HL-60 (cell line): ENCODE measurements at regions not wholly inside any gene's neighbourhood (a gene's known extent, or its start where the extent isn't known, plus 50 kb on each side); places are given as distances from the start of the nearest gene placed in this dataset.

ENCODE experiments used
- DNase-seq, 2 experiments: peaks; one replicate each; pipeline ENCODE4 v3.0.0-alpha.2; 2010 to 2020; ENCODE audit warnings: low read depth in 1 of 2, low spot score in 1 of 2
- H3K27ac ChIP-seq: fragments of 250-450 bp; sonication (Bioruptor Pico); replicated peaks from 2 replicates; pipeline ENCODE4 v1.5.1; 2020; ENCODE audit warnings: mild to moderate bottlenecking, moderate library complexity
- H3K27me3 ChIP-seq: fragments of 250-450 bp; sonication (Bioruptor Pico); 2 replicates; pipeline ENCODE4 v1.5.1; 2021; ENCODE audit warnings: mild to moderate bottlenecking, moderate library complexity; ENCODE audit not compliant: insufficient read depth, poor library complexity, severe bottlenecking
- H3K4me3 ChIP-seq: replicated peaks from 2 replicates; pipeline ENCODE4 v1.5.1; 2011; ENCODE audit warnings: mild to moderate bottlenecking, control low read depth, low read length; ENCODE audit not compliant: insufficient read depth
- CTCF ChIP-seq: IDR thresholded peaks from one replicate; pipeline ENCODE4 v1.5.1; 2011; ENCODE audit warnings: low read length, control low read depth, inconsistent platforms; ENCODE audit not compliant: insufficient read depth
- GABPA ChIP-seq: IDR thresholded peaks from 2 replicates; pipeline ENCODE4 v1.6.1; 2012; ENCODE audit warnings: low read depth
- POLR2AphosphoS5 ChIP-seq: IDR thresholded peaks from 2 replicates; pipeline ENCODE4 v1.6.1; 2012; ENCODE audit warnings: low read depth
- SPI1 ChIP-seq: IDR thresholded peaks from 2 replicates; pipeline ENCODE4 v1.6.1; 2012; ENCODE audit warnings: low read depth, mild to moderate bottlenecking, borderline replicate concordance
- TF ChIP-seq, protein P1 (sequence below): IDR thresholded peaks from 2 replicates; pipeline ENCODE4 v1.6.1; 2012; ENCODE audit warnings: low read depth; ENCODE audit not compliant: insufficient replicate concordance

DNA sequence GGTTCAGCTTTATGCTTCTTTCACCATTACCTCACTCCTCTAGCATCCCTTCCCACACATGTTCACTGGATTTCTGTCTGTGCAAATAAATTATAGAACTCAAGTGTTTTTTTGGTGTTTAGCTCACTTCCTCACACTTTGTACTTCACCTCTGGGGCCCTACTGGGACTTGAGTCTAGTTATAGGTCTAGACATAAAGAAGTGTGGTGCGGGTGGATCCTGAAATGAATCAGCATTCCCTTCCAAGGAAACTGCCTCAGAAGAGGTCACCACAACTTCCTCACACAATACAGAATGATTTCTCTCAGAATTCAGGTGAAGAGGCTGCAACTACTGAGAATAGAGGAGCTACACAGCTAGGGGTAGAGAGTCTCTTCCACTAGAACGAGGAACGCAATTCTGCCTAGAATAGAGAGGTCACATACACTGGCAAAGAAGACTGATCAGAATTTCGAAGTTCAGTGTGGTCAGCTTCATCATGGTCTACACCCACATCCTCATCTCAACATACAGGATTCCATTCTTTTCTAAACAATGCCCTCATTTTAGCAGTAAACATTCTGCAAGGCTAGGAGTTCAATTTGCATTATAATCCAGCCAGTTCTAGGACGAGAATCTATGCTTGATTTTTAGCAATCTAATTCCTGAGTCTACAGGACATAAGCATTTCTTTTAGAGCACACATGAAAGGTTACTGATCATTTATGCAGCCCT, 938.7 kb upstream of the PHF14 start:
- TF ChIP-seq GABPA (no peak), SPI1 (no peak), POLR2AphosphoS5 (no peak), CTCF (no peak)
- TF ChIP-seq, protein P1, sequence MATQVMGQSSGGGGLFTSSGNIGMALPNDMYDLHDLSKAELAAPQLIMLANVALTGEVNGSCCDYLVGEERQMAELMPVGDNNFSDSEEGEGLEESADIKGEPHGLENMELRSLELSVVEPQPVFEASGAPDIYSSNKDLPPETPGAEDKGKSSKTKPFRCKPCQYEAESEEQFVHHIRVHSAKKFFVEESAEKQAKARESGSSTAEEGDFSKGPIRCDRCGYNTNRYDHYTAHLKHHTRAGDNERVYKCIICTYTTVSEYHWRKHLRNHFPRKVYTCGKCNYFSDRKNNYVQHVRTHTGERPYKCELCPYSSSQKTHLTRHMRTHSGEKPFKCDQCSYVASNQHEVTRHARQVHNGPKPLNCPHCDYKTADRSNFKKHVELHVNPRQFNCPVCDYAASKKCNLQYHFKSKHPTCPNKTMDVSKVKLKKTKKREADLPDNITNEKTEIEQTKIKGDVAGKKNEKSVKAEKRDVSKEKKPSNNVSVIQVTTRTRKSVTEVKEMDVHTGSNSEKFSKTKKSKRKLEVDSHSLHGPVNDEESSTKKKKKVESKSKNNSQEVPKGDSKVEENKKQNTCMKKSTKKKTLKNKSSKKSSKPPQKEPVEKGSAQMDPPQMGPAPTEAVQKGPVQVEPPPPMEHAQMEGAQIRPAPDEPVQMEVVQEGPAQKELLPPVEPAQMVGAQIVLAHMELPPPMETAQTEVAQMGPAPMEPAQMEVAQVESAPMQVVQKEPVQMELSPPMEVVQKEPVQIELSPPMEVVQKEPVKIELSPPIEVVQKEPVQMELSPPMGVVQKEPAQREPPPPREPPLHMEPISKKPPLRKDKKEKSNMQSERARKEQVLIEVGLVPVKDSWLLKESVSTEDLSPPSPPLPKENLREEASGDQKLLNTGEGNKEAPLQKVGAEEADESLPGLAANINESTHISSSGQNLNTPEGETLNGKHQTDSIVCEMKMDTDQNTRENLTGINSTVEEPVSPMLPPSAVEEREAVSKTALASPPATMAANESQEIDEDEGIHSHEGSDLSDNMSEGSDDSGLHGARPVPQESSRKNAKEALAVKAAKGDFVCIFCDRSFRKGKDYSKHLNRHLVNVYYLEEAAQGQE: no peak
- Histone ChIP-seq H3K27me3 (no peaks in the 10 kb centered on the region), H3K27ac (no peak overlapping the region), H3K4me3 (no peak overlapping the region)
- DNase-seq: no peak

DNA sequence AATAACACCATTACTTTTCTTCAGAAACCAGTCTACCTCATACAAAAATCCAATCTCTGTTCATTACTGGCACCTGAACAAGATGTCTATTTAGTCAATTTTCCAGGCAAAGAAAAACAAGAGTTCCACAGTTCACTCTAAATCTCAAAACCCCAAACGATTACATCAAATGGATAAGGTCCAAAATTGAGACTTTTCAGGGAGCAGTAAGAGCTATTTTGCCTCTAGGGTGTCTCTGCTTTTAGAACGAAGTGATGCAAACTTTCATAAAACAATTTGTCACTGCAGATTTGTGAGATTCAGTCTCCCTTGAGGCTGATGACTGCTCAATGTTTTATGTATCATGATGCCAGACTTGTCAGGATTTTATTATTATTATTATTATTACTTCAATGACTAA, 937.0 kb upstream of the PHF14 start:
- no peak overlapping the region for H3K4me3 ChIP-seq
- no peak for DNase-seq
- no peak for TF ChIP-seq POLR2AphosphoS5
- no peak for TF ChIP-seq SPI1
- TF ChIP-seq, protein P1: no peak
- no peak for TF ChIP-seq GABPA
- no peak for TF ChIP-seq CTCF
- no peaks in the 10 kb centered on the region for H3K27me3 ChIP-seq
- H3K27ac ChIP-seq: no peak overlapping the region

GRCh38 chr7:10038351-10038750, 935.3 kb upstream of the PHF14 start:
- no peak overlapping the region for H3K27ac ChIP-seq
- no peak for TF ChIP-seq SPI1
- TF ChIP-seq, protein P1: no peak
- no peak for TF ChIP-seq GABPA
- TF ChIP-seq CTCF: no peak
- no peak for TF ChIP-seq POLR2AphosphoS5

More at GRCh38 chr7:10038351-10038750, 935.3 kb upstream of the PHF14 start:
- H3K27me3 ChIP-seq: no peaks in the 10 kb centered on the region
- no peak overlapping the region for H3K4me3 ChIP-seq
- DNase-seq: no peak
